HFFc6 (cell line): ENCODE measurements at regions not wholly inside any gene's neighbourhood (a gene's known extent, or its start where the extent isn't known, plus 50 kb on each side); places are given as distances from the start of the nearest gene placed in this dataset.
"Not testable (repeated sequence)": the region's sequence is repeated elsewhere in the genome, so short reads cannot be mapped to it uniquely, and the experiment has no call there.

ENCODE experiments used
- DNase-seq: peaks from one replicate; pipeline ENCODE4 v3.0.0-alpha.2; 2018
- H3K27ac Mint-ChIP-seq: 2 replicates; pipeline ENCODE4 v1.8.0; 2020; ENCODE audit warnings: mild to moderate bottlenecking, mixed read lengths
- H3K27me3 Mint-ChIP-seq: 2 replicates; pipeline ENCODE4 v1.8.0; 2021; ENCODE audit warnings: mild to moderate bottlenecking, moderate library complexity, mixed read lengths; ENCODE audit not compliant: insufficient read depth
- H3K36me3 Mint-ChIP-seq: 2 replicates; pipeline ENCODE4 v1.8.0; 2021; ENCODE audit warnings: low read depth, mixed read lengths
- H3K4me1 Mint-ChIP-seq: 2 replicates; pipeline ENCODE4 v1.8.0; 2020; ENCODE audit warnings: low read depth, mixed read lengths
- H3K4me3 Mint-ChIP-seq: 2 replicates; pipeline ENCODE4 v1.8.0; 2020; ENCODE audit warnings: mild to moderate bottlenecking, moderate library complexity, mixed read lengths
- H3K9me3 Mint-ChIP-seq: 2 replicates; pipeline ENCODE4 v1.8.0; 2020; ENCODE audit warnings: mild to moderate bottlenecking, mixed read lengths
- TF ChIP-seq, protein P1 (sequence below): fragments of 200-600 bp; sonication (generic); IDR thresholded peaks from 2 replicates; pipeline ENCODE4 v1.5.0; 2021; ENCODE audit warnings: antibody characterized with exemption, mild to moderate bottlenecking

DNA sequence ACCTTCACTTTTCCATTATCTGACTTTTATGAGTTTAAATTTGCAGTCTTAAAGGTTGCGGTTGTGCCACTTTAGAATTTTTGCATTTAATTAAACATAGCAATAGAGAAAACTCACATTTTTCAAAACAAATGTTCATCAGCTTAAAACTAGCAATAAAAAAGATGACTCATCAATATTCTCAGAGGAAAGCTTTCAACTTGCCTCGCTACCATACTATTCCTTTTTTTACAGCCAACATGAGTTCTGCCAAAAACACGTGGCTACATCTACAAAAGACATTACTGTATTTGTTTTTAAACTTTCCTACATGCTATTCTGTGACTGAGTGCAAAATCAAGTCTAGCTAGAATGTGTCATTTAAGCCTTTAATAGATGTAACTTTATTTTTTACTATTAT, 497.1 kb downstream of the RPS29 start:
- no peak overlapping the region for H3K4me3 Mint-ChIP-seq
- H3K27ac Mint-ChIP-seq = no peak overlapping the region
- no peaks in the 10 kb centered on the region for H3K27me3 Mint-ChIP-seq
- TF ChIP-seq, protein P1, sequence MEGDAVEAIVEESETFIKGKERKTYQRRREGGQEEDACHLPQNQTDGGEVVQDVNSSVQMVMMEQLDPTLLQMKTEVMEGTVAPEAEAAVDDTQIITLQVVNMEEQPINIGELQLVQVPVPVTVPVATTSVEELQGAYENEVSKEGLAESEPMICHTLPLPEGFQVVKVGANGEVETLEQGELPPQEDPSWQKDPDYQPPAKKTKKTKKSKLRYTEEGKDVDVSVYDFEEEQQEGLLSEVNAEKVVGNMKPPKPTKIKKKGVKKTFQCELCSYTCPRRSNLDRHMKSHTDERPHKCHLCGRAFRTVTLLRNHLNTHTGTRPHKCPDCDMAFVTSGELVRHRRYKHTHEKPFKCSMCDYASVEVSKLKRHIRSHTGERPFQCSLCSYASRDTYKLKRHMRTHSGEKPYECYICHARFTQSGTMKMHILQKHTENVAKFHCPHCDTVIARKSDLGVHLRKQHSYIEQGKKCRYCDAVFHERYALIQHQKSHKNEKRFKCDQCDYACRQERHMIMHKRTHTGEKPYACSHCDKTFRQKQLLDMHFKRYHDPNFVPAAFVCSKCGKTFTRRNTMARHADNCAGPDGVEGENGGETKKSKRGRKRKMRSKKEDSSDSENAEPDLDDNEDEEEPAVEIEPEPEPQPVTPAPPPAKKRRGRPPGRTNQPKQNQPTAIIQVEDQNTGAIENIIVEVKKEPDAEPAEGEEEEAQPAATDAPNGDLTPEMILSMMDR = no peak
- H3K36me3 Mint-ChIP-seq = no peaks in the 10 kb centered on the region
- peaks cover 43% of the 10 kb centered on the region for H3K9me3 Mint-ChIP-seq
- DNase-seq = no peak
- no peaks in the 10 kb centered on the region for H3K4me1 Mint-ChIP-seq

DNA sequence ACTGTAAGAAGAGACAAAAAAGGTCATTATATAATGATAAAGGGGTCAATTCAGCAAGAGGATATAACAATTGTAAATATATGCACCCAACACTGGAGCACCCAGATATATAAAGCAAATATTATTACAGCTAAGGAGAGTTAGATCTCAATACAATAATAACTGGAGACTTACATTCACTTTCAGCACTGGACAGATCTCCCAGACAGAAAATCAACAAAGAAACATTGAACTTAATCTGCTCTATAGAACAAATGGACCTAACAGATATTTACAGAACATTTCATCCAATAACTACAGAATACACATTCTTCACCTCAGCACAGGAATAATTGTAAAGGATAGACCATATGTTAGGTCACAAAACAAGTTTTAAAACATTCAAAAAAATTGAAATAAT, 512.9 kb downstream of the RPS29 start:
- not testable (repeated sequence) for H3K27ac Mint-ChIP-seq, H3K27me3 Mint-ChIP-seq, H3K4me1 Mint-ChIP-seq, H3K4me3 Mint-ChIP-seq, DNase-seq, H3K36me3 Mint-ChIP-seq
- peaks cover 54% of the 10 kb centered on the region for H3K9me3 Mint-ChIP-seq

DNA sequence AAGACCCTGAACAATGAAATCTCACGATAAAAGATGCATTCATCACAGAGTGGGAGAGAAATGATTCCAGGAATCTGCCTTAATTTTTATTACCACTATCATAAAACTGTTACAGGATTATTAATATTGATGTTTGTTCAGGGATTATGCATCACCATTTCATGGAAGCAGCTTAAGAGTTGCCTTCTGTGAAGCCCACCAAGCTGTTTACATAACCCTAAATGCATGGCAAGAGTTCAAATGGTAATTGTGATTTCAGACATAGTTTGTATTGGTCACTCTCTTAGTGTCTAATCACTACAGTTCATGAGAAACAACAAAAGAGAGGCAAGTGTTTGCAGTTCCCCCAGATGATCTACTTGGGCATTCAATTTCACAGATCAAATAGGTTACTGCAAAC, 527.7 kb downstream of the RPS29 start:
- Mint-ChIP-seq H3K36me3 (no peaks in the 10 kb centered on the region), H3K4me1 (no peaks in the 10 kb centered on the region), H3K9me3 (peaks cover 48% of the 10 kb centered on the region), H3K4me3 (no peak overlapping the region), H3K27me3 (no peaks in the 10 kb centered on the region), H3K27ac (no peak overlapping the region)
- no peak for DNase-seq
- TF ChIP-seq, protein P1 = no peak

DNA sequence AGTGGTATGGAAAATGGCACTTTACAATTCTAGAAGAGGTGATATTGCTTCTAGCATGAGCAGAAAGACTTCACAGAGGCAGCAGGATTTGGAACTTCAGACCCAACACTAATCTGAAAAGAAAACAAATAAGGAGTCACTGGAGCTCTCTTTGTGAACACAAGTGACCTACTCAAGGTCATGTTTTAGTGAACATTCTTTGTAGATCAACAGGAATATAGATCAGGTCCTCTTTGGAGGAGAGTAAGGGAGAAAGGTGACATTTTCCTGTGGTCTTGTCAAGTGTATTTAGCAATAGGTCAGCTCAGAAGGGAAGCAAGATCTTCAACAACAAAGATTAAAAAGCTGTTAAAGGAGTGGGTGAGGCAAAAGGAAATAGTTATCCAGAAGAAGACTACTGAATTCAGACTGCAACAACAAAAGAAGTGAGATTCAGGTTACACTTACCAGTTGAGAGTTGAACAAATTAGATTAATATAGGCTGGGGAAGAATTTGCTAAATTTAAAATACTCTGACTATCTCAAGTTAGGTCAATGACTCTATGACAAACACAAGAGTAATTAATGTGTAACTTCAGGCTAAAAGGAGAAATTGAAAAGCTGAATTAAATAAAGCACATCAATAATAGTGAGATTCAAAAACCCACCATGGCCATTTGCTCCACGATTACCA, 528.2 kb downstream of the RPS29 start:
- Mint-ChIP-seq H3K4me3 (no peak overlapping the region), H3K4me1 (no peaks in the 10 kb centered on the region), H3K27me3 (no peaks in the 10 kb centered on the region), H3K36me3 (no peaks in the 10 kb centered on the region), H3K27ac (no peak overlapping the region), H3K9me3 (peaks cover 50% of the 10 kb centered on the region)
- TF ChIP-seq, protein P1 = no peak
- no peak for DNase-seq

DNA sequence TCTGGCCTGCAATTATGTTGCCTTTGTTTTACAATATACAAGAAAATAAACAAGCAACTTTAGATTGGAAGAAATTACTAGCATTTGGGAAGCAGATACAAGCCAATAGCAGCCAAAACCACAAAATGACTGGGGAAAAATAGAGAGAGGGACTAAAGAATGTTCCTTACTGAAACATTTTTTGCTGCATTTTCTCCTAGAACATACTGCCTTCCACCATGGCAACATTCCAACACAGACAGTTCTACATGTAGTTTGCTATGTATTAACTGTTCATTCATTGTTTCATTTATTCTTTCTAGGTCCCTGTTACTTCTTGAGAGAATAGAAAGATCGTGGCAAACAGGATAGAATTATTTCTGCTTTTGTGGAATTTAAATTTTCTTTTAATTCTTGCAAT, 530.2 kb downstream of the RPS29 start:
- DNase-seq = no peak
- H3K27ac Mint-ChIP-seq = no peak overlapping the region
- no peaks in the 10 kb centered on the region for H3K36me3 Mint-ChIP-seq
- H3K9me3 Mint-ChIP-seq = peaks cover 51% of the 10 kb centered on the region
- TF ChIP-seq, protein P1 = no peak
- no peak overlapping the region for H3K4me3 Mint-ChIP-seq
- H3K27me3 Mint-ChIP-seq = no peaks in the 10 kb centered on the region
- H3K4me1 Mint-ChIP-seq = no peaks in the 10 kb centered on the region

DNA sequence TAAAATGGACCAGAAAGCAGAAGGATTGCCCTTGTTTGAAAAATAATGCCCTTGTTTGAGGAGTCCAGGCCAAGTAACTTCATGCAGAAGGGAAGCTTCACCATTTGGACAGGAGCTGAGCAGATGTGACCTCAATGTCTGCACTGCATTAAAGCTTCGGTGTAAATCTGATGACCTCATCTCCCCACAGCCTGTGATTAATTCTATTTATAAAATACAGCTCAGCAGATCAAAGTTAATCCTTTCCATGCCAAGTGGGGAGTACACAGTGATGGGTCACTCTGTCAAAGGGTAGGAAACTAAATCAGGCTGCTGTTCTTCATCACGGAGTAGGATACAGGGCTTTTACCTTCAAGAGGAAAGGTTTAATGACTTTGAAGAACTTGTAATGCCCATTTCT, 533.7 kb downstream of the RPS29 start:
- TF ChIP-seq, protein P1 = no peak
- Mint-ChIP-seq H3K4me3 (no peak overlapping the region), H3K27me3 (no peaks in the 10 kb centered on the region), H3K9me3 (peaks cover 64% of the 10 kb centered on the region), H3K36me3 (0 out of 2 replicates have a peak, but pooled peaks cover 3% of the 10 kb centered on the region), H3K27ac (no peak overlapping the region), H3K4me1 (no peaks in the 10 kb centered on the region)
- DNase-seq = no peak
